Colonic mucosa (tissue), 4 donors: ENCODE measurements at regions not wholly inside any gene's neighbourhood (a gene's known extent, or its start where the extent isn't known, plus 50 kb on each side); places are given as distances from the start of the nearest gene placed in this dataset.

ENCODE experiments used
- DNase-seq: peaks from one replicate; pipeline ENCODE4 v3.0.0-alpha.2; 2020
- H3K27ac ChIP-seq: fragments of 200-600 bp; one replicate; pipeline ENCODE4 v1.8.0; 2021
- H3K27me3 ChIP-seq: fragments of 200-600 bp; one replicate; pipeline ENCODE4 v1.8.0; 2021
- H3K36me3 ChIP-seq: fragments of 200-600 bp; one replicate; pipeline ENCODE4 v1.8.0; 2021
- H3K4me1 ChIP-seq: fragments of 200-600 bp; one replicate; pipeline ENCODE4 v1.8.0; 2021; ENCODE audit warnings: mild to moderate bottlenecking
- H3K4me3 ChIP-seq: fragments of 200-600 bp; one replicate; pipeline ENCODE4 v1.8.0; 2021
- H3K9ac ChIP-seq, 2 donors: one replicate each; pipeline ENCODE4 v1.7.0; 2013; ENCODE audit warnings: control low read depth in 2 of 2, low read depth in 2 of 2, low read length in 2 of 2
- H3K9me3 ChIP-seq: fragments of 200-600 bp; one replicate; pipeline ENCODE4 v1.8.0; 2021
- intact Hi-C: fragments of 100-400 bp; cut with DNase I; formaldehyde crosslinking; loops from one replicate; pipeline ENCODE4 v1.14.1; 2022
- TF ChIP-seq, protein P1 (sequence below): fragments of 200-600 bp; IDR thresholded peaks from one replicate; pipeline ENCODE4 v1.8.0; 2022; ENCODE audit warnings: antibody characterized with exemption, mild to moderate bottlenecking
- donor health status: healthy.
- donor health status: DM: no; HTN: no; CAD: no.
- donor health status: DM: no; HTN: no; CAD: no.

DNA sequence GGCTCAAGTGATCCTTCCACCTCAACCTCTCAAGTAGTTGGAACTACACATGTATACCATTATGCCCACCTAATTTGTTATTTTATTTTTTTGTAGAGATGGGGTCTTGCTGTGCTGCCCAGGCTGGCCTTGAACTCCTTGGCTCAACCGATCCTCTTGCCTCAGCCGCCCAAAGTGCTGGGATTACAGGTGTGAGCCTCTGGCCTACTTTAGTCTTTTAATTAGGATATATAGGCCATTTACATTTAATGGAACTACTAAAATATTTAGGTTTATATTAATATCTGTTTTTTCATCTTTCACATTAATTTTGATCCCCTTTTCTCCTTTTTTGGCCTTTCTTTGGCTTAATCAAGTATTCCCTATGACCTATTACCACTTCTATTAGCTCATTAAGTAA lies 95.7 kb upstream of the OSR1 start:
- DNase-seq, result no peak
- H3K9ac ChIP-seq, result no peak overlapping the region
- no peaks in the 10 kb centered on the region for H3K9me3 ChIP-seq
- H3K4me3 ChIP-seq, result no peak overlapping the region
- TF ChIP-seq, protein P1, sequence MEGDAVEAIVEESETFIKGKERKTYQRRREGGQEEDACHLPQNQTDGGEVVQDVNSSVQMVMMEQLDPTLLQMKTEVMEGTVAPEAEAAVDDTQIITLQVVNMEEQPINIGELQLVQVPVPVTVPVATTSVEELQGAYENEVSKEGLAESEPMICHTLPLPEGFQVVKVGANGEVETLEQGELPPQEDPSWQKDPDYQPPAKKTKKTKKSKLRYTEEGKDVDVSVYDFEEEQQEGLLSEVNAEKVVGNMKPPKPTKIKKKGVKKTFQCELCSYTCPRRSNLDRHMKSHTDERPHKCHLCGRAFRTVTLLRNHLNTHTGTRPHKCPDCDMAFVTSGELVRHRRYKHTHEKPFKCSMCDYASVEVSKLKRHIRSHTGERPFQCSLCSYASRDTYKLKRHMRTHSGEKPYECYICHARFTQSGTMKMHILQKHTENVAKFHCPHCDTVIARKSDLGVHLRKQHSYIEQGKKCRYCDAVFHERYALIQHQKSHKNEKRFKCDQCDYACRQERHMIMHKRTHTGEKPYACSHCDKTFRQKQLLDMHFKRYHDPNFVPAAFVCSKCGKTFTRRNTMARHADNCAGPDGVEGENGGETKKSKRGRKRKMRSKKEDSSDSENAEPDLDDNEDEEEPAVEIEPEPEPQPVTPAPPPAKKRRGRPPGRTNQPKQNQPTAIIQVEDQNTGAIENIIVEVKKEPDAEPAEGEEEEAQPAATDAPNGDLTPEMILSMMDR, result no peak
- H3K36me3 ChIP-seq, result no peaks in the 10 kb centered on the region
- no peaks in the 10 kb centered on the region for H3K4me1 ChIP-seq
- intact Hi-C loops, result no loop called here
- H3K27ac ChIP-seq, result no peak overlapping the region
- H3K27me3 ChIP-seq, result no peaks in the 10 kb centered on the region

- H3K27me3 ChIP-seq, result no peaks in the 10 kb centered on the region
- no peak overlapping the region for H3K9ac ChIP-seq
- H3K36me3 ChIP-seq, result no peaks in the 10 kb centered on the region
- no peak overlapping the region for H3K4me3 ChIP-seq
- TF ChIP-seq, protein P1, result no peak
- intact Hi-C loops, result no loop called here
- DNase-seq, result no peak
- no peak overlapping the region for H3K27ac ChIP-seq
- no peaks in the 10 kb centered on the region for H3K4me1 ChIP-seq
- H3K9me3 ChIP-seq, result no peaks in the 10 kb centered on the region
Observed at GRCh38 chr2:19442731-19443130, 84.3 kb upstream of the OSR1 start.

DNA sequence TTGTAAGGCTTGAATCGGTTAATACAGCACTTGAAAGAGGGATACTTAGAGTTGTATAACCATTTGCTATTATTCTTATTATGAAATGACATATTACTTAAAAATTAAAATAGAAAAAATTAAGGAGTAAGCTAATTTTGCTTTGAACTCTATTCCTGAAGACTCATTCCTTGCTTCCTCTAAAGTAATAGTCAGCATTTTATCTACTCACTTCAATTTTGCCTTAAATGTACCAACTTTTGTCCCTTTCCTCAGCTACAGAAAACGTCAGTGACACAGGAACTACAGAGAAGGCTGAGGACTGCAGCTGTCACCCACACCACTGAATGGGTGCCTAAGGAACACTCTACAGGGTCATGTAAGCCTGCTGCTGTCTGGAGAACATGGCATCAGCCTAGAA lies 80.7 kb upstream of the OSR1 start:
- TF ChIP-seq, protein P1, result no peak
- Histone ChIP-seq H3K4me3 (no peak overlapping the region), H3K4me1 (no peaks in the 10 kb centered on the region), H3K36me3 (no peaks in the 10 kb centered on the region), H3K27me3 (no peaks in the 10 kb centered on the region), H3K27ac (no peak overlapping the region), H3K9me3 (no peaks in the 10 kb centered on the region), H3K9ac (no peak overlapping the region)
- intact Hi-C loops, result no loop called here
- no peak for DNase-seq

DNA sequence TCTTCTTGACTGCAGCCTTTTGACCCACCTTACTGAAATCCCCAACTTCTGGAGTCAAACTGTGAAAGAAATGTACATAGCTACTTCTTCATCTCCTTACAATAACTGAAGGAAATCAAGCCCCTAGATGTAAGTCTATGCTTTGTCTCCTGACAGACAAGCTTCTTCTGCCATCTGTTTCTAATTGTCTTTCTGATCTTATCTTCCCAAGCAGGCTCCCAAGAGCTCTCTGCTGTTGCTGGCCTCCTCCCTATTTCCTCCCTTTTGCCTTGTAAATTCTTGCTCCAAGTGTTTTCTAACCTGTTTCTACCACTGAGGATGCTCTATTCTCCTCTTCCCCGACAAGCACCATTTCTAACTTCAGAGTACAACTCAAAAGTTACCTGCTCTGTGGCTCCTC lies 77.4 kb upstream of the OSR1 start:
- no peaks in the 10 kb centered on the region for H3K27me3 ChIP-seq
- TF ChIP-seq, protein P1, result no peak
- no peaks in the 10 kb centered on the region for H3K9me3 ChIP-seq
- H3K27ac ChIP-seq, result no peak overlapping the region
- H3K36me3 ChIP-seq, result no peaks in the 10 kb centered on the region
- no peak overlapping the region for H3K4me3 ChIP-seq
- DNase-seq, result no peak
- intact Hi-C loops, result no loop called here
- H3K4me1 ChIP-seq, result no peaks in the 10 kb centered on the region
- no peak overlapping the region for H3K9ac ChIP-seq

- no peak for DNase-seq
- Histone ChIP-seq H3K4me1 (no peaks in the 10 kb centered on the region), H3K9ac (no peak overlapping the region), H3K27ac (no peak overlapping the region), H3K9me3 (no peaks in the 10 kb centered on the region), H3K36me3 (no peaks in the 10 kb centered on the region), H3K4me3 (no peak overlapping the region), H3K27me3 (no peaks in the 10 kb centered on the region)
- intact Hi-C loops, result no loop called here
- TF ChIP-seq, protein P1, result no peak
Observed at GRCh38 chr2:19434413-19434812, 76.0 kb upstream of the OSR1 start.

GRCh38 chr2:19426941-19427340 lies 68.5 kb upstream of the OSR1 start:
- Histone ChIP-seq H3K27me3 (no peaks in the 10 kb centered on the region), H3K4me1 (no peaks in the 10 kb centered on the region), H3K27ac (no peak overlapping the region), H3K4me3 (no peak overlapping the region), H3K36me3 (no peaks in the 10 kb centered on the region), H3K9me3 (no peaks in the 10 kb centered on the region), H3K9ac (no peak overlapping the region)
- intact Hi-C loops, result no loop called here
- TF ChIP-seq, protein P1, result no peak
- DNase-seq, result no peak
